Neural cell (in vitro differentiated cells): ENCODE measurements at regions not wholly inside any gene's neighbourhood (a gene's known extent, or its start where the extent isn't known, plus 50 kb on each side); places are given as distances from the start of the nearest gene placed in this dataset.

ENCODE experiments used
- H2AFZ ChIP-seq: fragments of 200-600, 300-800 bp; sonication (generic), shearing (Covaris generic); 2 replicates; pipeline ENCODE4 v1.6.0; 2014; ENCODE audit warnings: low read depth, mild to moderate bottlenecking, antibody characterized with exemption, low read length, moderate library complexity
- H3F3A ChIP-seq: fragments of 200-600 bp; shearing (Covaris generic); 2 replicates; pipeline ENCODE4 v1.6.1; 2016; ENCODE audit warnings: mild to moderate bottlenecking, moderate library complexity, mixed read lengths, antibody characterized with exemption, low read length; ENCODE audit not compliant: insufficient read depth, poor library complexity, severe bottlenecking
- H3K27ac ChIP-seq: fragments of 200-600, 300-800 bp; sonication (generic), shearing (Covaris generic); 2 replicates; pipeline ENCODE4 v1.5.1; 2014; ENCODE audit warnings: mild to moderate bottlenecking, low read length, moderate library complexity
- H3K27me3 ChIP-seq: fragments of 300-800, 200-600 bp; sonication (generic), shearing (Covaris generic); 2 replicates; pipeline ENCODE4 v1.6.0; 2014; ENCODE audit warnings: mild to moderate bottlenecking, low read depth, low read length, moderate library complexity; ENCODE audit not compliant: insufficient read depth
- H3K36me3 ChIP-seq: fragments of 300-800, 200-600 bp; sonication (generic), shearing (Covaris generic); 2 replicates; pipeline ENCODE4 v1.5.1; 2014; ENCODE audit warnings: mild to moderate bottlenecking, antibody characterized with exemption, low read length, moderate library complexity; ENCODE audit not compliant: insufficient read depth
- H3K4me2 ChIP-seq: fragments of 300-800, 200-600 bp; sonication (generic), shearing (Covaris generic); 2 replicates; pipeline ENCODE4 v1.6.0; 2014; ENCODE audit warnings: mild to moderate bottlenecking, low read length
- H3K4me3 ChIP-seq: fragments of 300-800, 200-600 bp; sonication (generic), shearing (Covaris generic); 2 replicates; pipeline ENCODE4 v1.5.1; 2014; ENCODE audit warnings: mild to moderate bottlenecking, low read length, moderate library complexity
- H3K79me2 ChIP-seq: fragments of 200-600 bp; shearing (Covaris generic); replicated peaks from 2 replicates; pipeline ENCODE4 v1.6.0; 2014; ENCODE audit warnings: mild to moderate bottlenecking, low read length, moderate library complexity; ENCODE audit not compliant: insufficient read depth
- H3K9ac ChIP-seq: fragments of 300-800, 200-600 bp; sonication (generic), shearing (Covaris generic); 2 replicates; pipeline ENCODE4 v1.6.1; 2016; ENCODE audit warnings: mild to moderate bottlenecking, low read length, mixed read lengths
- H3K9me2 ChIP-seq: fragments of 200-600 bp; shearing (Covaris generic); 2 replicates; pipeline ENCODE4 v1.6.1; 2016; ENCODE audit warnings: mild to moderate bottlenecking, low read length, mixed read lengths; ENCODE audit not compliant: insufficient read depth
- H3K9me3 ChIP-seq: fragments of 200-600, 300-800 bp; sonication (generic), shearing (Covaris generic); 2 replicates; pipeline ENCODE4 v1.6.1; 2016; ENCODE audit warnings: mild to moderate bottlenecking, mixed run types, low read length, moderate library complexity, mixed read lengths
- H4K20me1 ChIP-seq: fragments of 200-600 bp; shearing (Covaris generic); 2 replicates; pipeline ENCODE4 v1.6.1; 2016; ENCODE audit warnings: mild to moderate bottlenecking, mixed run types; ENCODE audit not compliant: insufficient read depth
- CTCF ChIP-seq: fragments of 450-650 bp; IDR thresholded peaks from 2 replicates; pipeline ENCODE4 v1.5.1; 2014; ENCODE audit warnings: antibody characterized with exemption, mild to moderate bottlenecking, moderate library complexity; ENCODE audit not compliant: poor library complexity, severe bottlenecking
- EP300 ChIP-seq: fragments of 450-650 bp; conservative IDR thresholded peaks from 2 replicates; pipeline ENCODE4 v1.6.1; 2014; ENCODE audit warnings: antibody characterized with exemption, mild to moderate bottlenecking, moderate library complexity; ENCODE audit not compliant: poor library complexity, severe bottlenecking
- EZH2 ChIP-seq: fragments of 200-600, 300-800 bp; shearing (Covaris generic), sonication (generic); IDR thresholded peaks from 2 replicates; pipeline ENCODE4 v1.6.1; 2014; ENCODE audit warnings: antibody characterized with exemption, low read length, borderline replicate concordance, mild to moderate bottlenecking; ENCODE audit not compliant: insufficient read depth, poor library complexity, severe bottlenecking
- MXI1 ChIP-seq: fragments of 450-650 bp; conservative IDR thresholded peaks from 2 replicates; pipeline ENCODE4 v1.6.1; 2014; ENCODE audit warnings: antibody characterized with exemption, mild to moderate bottlenecking; ENCODE audit not compliant: poor library complexity, severe bottlenecking
- POLR2AphosphoS5 ChIP-seq: IDR thresholded peaks from 2 replicates; pipeline ENCODE4 v1.6.1; 2012
- RAD21 ChIP-seq: fragments of 450-650 bp; conservative IDR thresholded peaks from 2 replicates; pipeline ENCODE4 v1.6.1; 2014; ENCODE audit warnings: antibody characterized with exemption, mild to moderate bottlenecking, moderate library complexity
- REST ChIP-seq: IDR thresholded peaks from 2 replicates; pipeline ENCODE4 v1.6.1; 2012; ENCODE audit warnings: borderline replicate concordance
- SMC3 ChIP-seq: fragments of 450-650 bp; conservative IDR thresholded peaks from 2 replicates; pipeline ENCODE4 v1.6.1; 2014; ENCODE audit warnings: antibody characterized with exemption, mild to moderate bottlenecking, moderate library complexity; ENCODE audit not compliant: poor library complexity
- TAF1 ChIP-seq: IDR thresholded peaks from 2 replicates; pipeline ENCODE4 v1.6.1; 2012; ENCODE audit warnings: low read depth

GRCh38 chr2:203585516-203585915 lies 50.4 kb upstream of the RAPH1 start:
- no peaks in the 10 kb centered on the region for H3K27me3 ChIP-seq
- H3K9me3 ChIP-seq: no peaks in the 10 kb centered on the region
- H4K20me1 ChIP-seq: no peaks in the 10 kb centered on the region
- H3K4me2 ChIP-seq: no peak overlapping the region
- no peak overlapping the region for H3K9ac ChIP-seq
- no peaks in the 10 kb centered on the region for H3F3A ChIP-seq
- H3K36me3 ChIP-seq: no peaks in the 10 kb centered on the region
- TF ChIP-seq REST: no peak
- no peak for TF ChIP-seq EP300
- TF ChIP-seq EZH2: no peak
- TF ChIP-seq MXI1: no peak
- TF ChIP-seq CTCF: no peak
- TF ChIP-seq TAF1: no peak
- TF ChIP-seq RAD21: no peak
- TF ChIP-seq POLR2AphosphoS5: no peak
- no peak for TF ChIP-seq SMC3
- no peak overlapping the region for H2AFZ ChIP-seq
- no peaks in the 10 kb centered on the region for H3K79me2 ChIP-seq
- no peak overlapping the region for H3K4me3 ChIP-seq
- no peaks in the 10 kb centered on the region for H3K9me2 ChIP-seq
- no peak overlapping the region for H3K27ac ChIP-seq

- Histone ChIP-seq H3K9me2 (no peaks in the 10 kb centered on the region), H3K4me2 (no peak overlapping the region), H3K9ac (no peak overlapping the region), H3K79me2 (no peaks in the 10 kb centered on the region), H2AFZ (no peak overlapping the region), H3K36me3 (no peaks in the 10 kb centered on the region), H3K27me3 (no peaks in the 10 kb centered on the region), H4K20me1 (no peaks in the 10 kb centered on the region), H3K27ac (no peak overlapping the region), H3K4me3 (no peak overlapping the region), H3K9me3 (no peaks in the 10 kb centered on the region), H3F3A (no peaks in the 10 kb centered on the region)
- TF ChIP-seq TAF1: no peak
- TF ChIP-seq EZH2: no peak
- no peak for TF ChIP-seq MXI1
- no peak for TF ChIP-seq RAD21
These were observed 51.1 kb upstream of the RAPH1 start for GRCh38 chr2:203586206-203586605.

- no peak overlapping the region for H3K4me3 ChIP-seq
- H3K9ac ChIP-seq: no peak overlapping the region
- TF ChIP-seq RAD21 (no peak), EP300 (no peak), MXI1 (no peak), REST (no peak), SMC3 (no peak), CTCF (no peak), EZH2 (no peak), POLR2AphosphoS5 (no peak)
These were observed 51.6 kb upstream of the RAPH1 start for GRCh38 chr2:203586696-203587095.

More at GRCh38 chr2:203586696-203587095, 51.6 kb upstream of the RAPH1 start:
- H3K36me3 ChIP-seq: no peaks in the 10 kb centered on the region
- H3K27ac ChIP-seq: no peak overlapping the region
- no peaks in the 10 kb centered on the region for H3F3A ChIP-seq
- no peaks in the 10 kb centered on the region for H3K9me2 ChIP-seq
- no peaks in the 10 kb centered on the region for H3K9me3 ChIP-seq
- H3K79me2 ChIP-seq: no peaks in the 10 kb centered on the region
- H3K27me3 ChIP-seq: no peaks in the 10 kb centered on the region
- H2AFZ ChIP-seq: no peak overlapping the region
- H3K4me2 ChIP-seq: no peak overlapping the region
- no peaks in the 10 kb centered on the region for H4K20me1 ChIP-seq
